Mammary epithelial cell (primary cell): ENCODE measurements at regions not wholly inside any gene's neighbourhood (a gene's known extent, or its start where the extent isn't known, plus 50 kb on each side); places are given as distances from the start of the nearest gene placed in this dataset.

Source experiments
- CTCF ChIP-seq, 2 donors: IDR thresholded peaks in 1 of 2; conservative IDR thresholded peaks in 1 of 2; 2 replicates each; pipeline ENCODE4 v1.5.1; 2011 to 2012; ENCODE audit warnings: inconsistent platforms in 2 of 2, low read length in 2 of 2, mild to moderate bottlenecking in 2 of 2, control low read depth in 1 of 2, low read depth in 1 of 2; ENCODE audit not compliant: insufficient read depth in 1 of 2; ENCODE audit errors: extremely low read depth in 1 of 2
- EZH2 ChIP-seq: IDR thresholded peaks from 2 replicates; pipeline ENCODE4 v1.6.1; 2012; ENCODE audit warnings: low read length, inconsistent platforms, borderline replicate concordance

- TF ChIP-seq CTCF (conservative IDR thresholded peaks at IDR 0.05 in 1 of 2, IDR thresholded peaks at IDR 0.05 in 1 of 2; ENCODE audit: extremely low read depth in 1 of 2, insufficient read depth in 1 of 2, low read depth in 1 of 2, low read length in 2 of 2) (no peak), EZH2 (no peak)
Observed at GRCh38 chr15:35141743-35142471, 56.8 kb upstream of the NANOGP8 start.
